Esophagus muscularis mucosa (tissue), 3 donors: ENCODE measurements at regions not wholly inside any gene's neighbourhood (a gene's known extent, or its start where the extent isn't known, plus 50 kb on each side); places are given as distances from the start of the nearest gene placed in this dataset.

ENCODE experiments used
- CTCF ChIP-seq, 3 experiments: fragments of 200-600 bp in 2 of 3; fragments of 450-650 bp in 1 of 3; sonication (generic) in 2 of 3; IDR thresholded peaks; one replicate each; pipeline ENCODE4 v1.5.1; 2017 to 2019; ENCODE audit warnings: antibody characterized with exemption in 3 of 3, mild to moderate bottlenecking in 2 of 3, moderate library complexity in 1 of 3
- POLR2A ChIP-seq: fragments of 450-650 bp; IDR thresholded peaks from one replicate; pipeline ENCODE4 v1.6.1; 2017; ENCODE audit warnings: antibody characterized with exemption, moderate library complexity, mild to moderate bottlenecking, low read depth
- POLR2AphosphoS5 ChIP-seq, 2 donors: sonication (generic); formaldehyde crosslinking; IDR thresholded peaks; one replicate each; pipeline ENCODE4 v1.6.1; 2017; ENCODE audit warnings: antibody characterized with exemption in 2 of 2

GRCh38 chr5:40331616-40332015, 348.1 kb upstream of the PTGER4 start:
- TF ChIP-seq CTCF (IDR thresholded peaks at IDR 0.05) = no peak
- no peak for TF ChIP-seq POLR2AphosphoS5 (IDR thresholded peaks at IDR 0.05)
- no peak for TF ChIP-seq POLR2A
